SU-DHL-6 (cell line): ENCODE measurements at regions not wholly inside any gene's neighbourhood (a gene's known extent, or its start where the extent isn't known, plus 50 kb on each side); places are given as distances from the start of the nearest gene placed in this dataset.
A peak's percentile ranks its signal among the peaks of the same experiment; 100 is the strongest.

Experiments used
- H2AFZ ChIP-seq: fragments of 200-600 bp; sonication (generic); 2 replicates; pipeline ENCODE4 v1.6.1; 2014; ENCODE audit warnings: low read depth, mild to moderate bottlenecking, moderate library complexity, mixed read lengths, antibody characterized with exemption, low read length; ENCODE audit not compliant: severe bottlenecking
- H3F3A ChIP-seq: fragments of 200-600 bp; shearing (Covaris generic); 2 replicates; pipeline ENCODE4 v1.6.0; 2016; ENCODE audit warnings: antibody characterized with exemption, mild to moderate bottlenecking; ENCODE audit not compliant: insufficient read depth
- H3K27ac ChIP-seq: fragments of 200-600 bp; sonication (generic); 2 replicates; pipeline ENCODE4 v1.5.1; 2016; ENCODE audit warnings: low read depth, mild to moderate bottlenecking, low read length, moderate library complexity, mixed read lengths
- H3K27me3 ChIP-seq: fragments of 200-600 bp; sonication (generic), shearing (Covaris generic); 2 replicates; pipeline ENCODE4 v1.6.0; 2014; ENCODE audit warnings: mild to moderate bottlenecking, low read length
- H3K36me3 ChIP-seq: fragments of 200-600 bp; sonication (generic); 2 replicates; pipeline ENCODE4 v1.6.1; 2014; ENCODE audit warnings: mild to moderate bottlenecking, low read length, mixed read lengths
- H3K4me2 ChIP-seq: fragments of 300-600, 200-600 bp; shearing (Covaris generic), sonication (generic); 2 replicates; pipeline ENCODE4 v1.6.0; 2014; ENCODE audit warnings: low read length, low read depth, mild to moderate bottlenecking; ENCODE audit not compliant: poor library complexity, severe bottlenecking
- H3K4me3 ChIP-seq: fragments of 200-600 bp; sonication (generic); 2 replicates; pipeline ENCODE4 v1.5.1; 2014; ENCODE audit warnings: antibody characterized with exemption, low read length, mild to moderate bottlenecking, mixed read lengths; ENCODE audit not compliant: insufficient read depth, poor library complexity, severe bottlenecking
- H3K79me2 ChIP-seq: fragments of 200-600 bp; sonication (generic); 2 replicates; pipeline ENCODE4 v1.6.1; 2014; ENCODE audit warnings: mild to moderate bottlenecking, low read length, moderate library complexity; ENCODE audit not compliant: insufficient read depth
- H3K9ac ChIP-seq: fragments of 200-600 bp; sonication (generic); 2 replicates; pipeline ENCODE4 v1.7.0; 2014; ENCODE audit warnings: mild to moderate bottlenecking, low read length
- H3K9me2 ChIP-seq: fragments of 200-600 bp; sonication (generic); replicated peaks from 2 replicates; pipeline ENCODE4 v1.6.1; 2014; ENCODE audit warnings: low read length; ENCODE audit not compliant: insufficient read depth
- H3K9me3 ChIP-seq: fragments of 200-600 bp; sonication (generic); 2 replicates; pipeline ENCODE4 v1.6.1; 2014; ENCODE audit warnings: low read length, mixed read lengths; ENCODE audit not compliant: insufficient read depth
- H4K20me1 ChIP-seq: fragments of 200-600 bp; sonication (generic); 2 replicates; pipeline ENCODE4 v1.6.1; 2014; ENCODE audit warnings: low read depth, mild to moderate bottlenecking, antibody characterized with exemption, low read length, moderate library complexity, mixed read lengths
- CTCF ChIP-seq: fragments of 200-600 bp; sonication (generic); IDR thresholded peaks from one replicate; pipeline ENCODE4 v1.5.1; 2017; ENCODE audit warnings: antibody characterized with exemption, mild to moderate bottlenecking, low read length, moderate library complexity; ENCODE audit not compliant: insufficient read depth, poor library complexity, severe bottlenecking
- EZH2phosphoT487 ChIP-seq: fragments of 200-600 bp; sonication (generic), shearing (Covaris generic); conservative IDR thresholded peaks from 2 replicates; pipeline ENCODE4 v1.6.1; 2018; ENCODE audit warnings: mild to moderate bottlenecking, antibody characterized with exemption, low read length, moderate library complexity, mixed read lengths

- Histone ChIP-seq H3K27ac (no peak overlapping the region), H3K9me3 (no peaks in the 10 kb centered on the region), H3K9me2 (no peaks in the 10 kb centered on the region), H3K4me2 (no peak overlapping the region), H3K4me3 (no peak overlapping the region), H3K9ac (no peak overlapping the region), H2AFZ (no peak overlapping the region), H3K27me3 (no peaks in the 10 kb centered on the region), H3K36me3 (no peaks in the 10 kb centered on the region), H3K79me2 (no peaks in the 10 kb centered on the region), H3F3A (no peaks in the 10 kb centered on the region), H4K20me1 (no peaks in the 10 kb centered on the region)
- no peak for TF ChIP-seq CTCF
- no peak for TF ChIP-seq EZH2phosphoT487
Measured at GRCh38 chr7:132720835-132721234, 144.6 kb upstream of the PLXNA4 start.

- H3K4me3 ChIP-seq = no peak overlapping the region
Measured at GRCh38 chr7:132713893-132714292, 137.6 kb upstream of the PLXNA4 start.

GRCh38 chr7:132709971-132710567 lies 133.8 kb upstream of the PLXNA4 start:
- no peaks in the 10 kb centered on the region for H3K9me2 ChIP-seq
- no peak overlapping the region for H3K9ac ChIP-seq
- no peak overlapping the region for H3K4me3 ChIP-seq
- H3K4me2 ChIP-seq = no peak overlapping the region
- no peaks in the 10 kb centered on the region for H4K20me1 ChIP-seq
- no peaks in the 10 kb centered on the region for H3K9me3 ChIP-seq
- H2AFZ ChIP-seq = no peak overlapping the region
- H3F3A ChIP-seq = no peaks in the 10 kb centered on the region
- peak; percentile 56 for TF ChIP-seq CTCF
- no peak for TF ChIP-seq EZH2phosphoT487
- no peaks in the 10 kb centered on the region for H3K79me2 ChIP-seq
- no peaks in the 10 kb centered on the region for H3K36me3 ChIP-seq
- no peak overlapping the region for H3K27ac ChIP-seq
- no peaks in the 10 kb centered on the region for H3K27me3 ChIP-seq

More at GRCh38 chr7:132713893-132714292, 137.6 kb upstream of the PLXNA4 start:
- Histone ChIP-seq H3K27me3 (no peaks in the 10 kb centered on the region), H3K9ac (no peak overlapping the region), H3K27ac (no peak overlapping the region), H2AFZ (no peak overlapping the region), H3K9me2 (no peaks in the 10 kb centered on the region), H3K9me3 (no peaks in the 10 kb centered on the region), H3K36me3 (no peaks in the 10 kb centered on the region), H3F3A (no peaks in the 10 kb centered on the region), H3K4me2 (no peak overlapping the region), H4K20me1 (no peaks in the 10 kb centered on the region), H3K79me2 (no peaks in the 10 kb centered on the region)
- TF ChIP-seq EZH2phosphoT487 (no peak), CTCF (no peak)
